ENCODE measurements at regions not wholly inside any gene's neighbourhood (a gene's known extent, or its start where the extent isn't known, plus 50 kb on each side); places are given as distances from the start of the nearest gene placed in this dataset.
"Not testable (repeated sequence)": the region's sequence is repeated elsewhere in the genome, so short reads cannot be mapped to it uniquely, and the experiment has no call there.

GRCh38 chr7:56351181-56351580, 235.0 kb upstream of the NUPR2 start:
- not testable (repeated sequence) for H3K27ac ChIP-seq (ENCODE audit: low read depth in 1 of 3, low read length in 2 of 3); FAIRE-seq; H3K4me3 ChIP-seq (ENCODE audit: low read depth in 1 of 3, low read length in 3 of 3); H3K4me1 ChIP-seq (ENCODE audit: control insufficient read depth in 3 of 3, insufficient read depth in 2 of 3, low read depth in 1 of 3, low read length in 2 of 3); H3K27me3 ChIP-seq (ENCODE audit: control insufficient read depth in 3 of 3, insufficient read depth in 3 of 3, low read length in 3 of 3); DNase-seq; H3K36me3 ChIP-seq (ENCODE audit: control insufficient read depth in 3 of 3, insufficient read depth in 2 of 3, low read depth in 1 of 3, low read length in 3 of 3)
- WGBS, 3 donors = 81 to 88% (median 86%) methylated on average over 7 to 8 of the region's 8 CpGs
- peaks cover 0 to 19% of the 10 kb centered on the region in 2 donors for H3K9me3 ChIP-seq (ENCODE audit: control insufficient read depth in 2 of 2, insufficient read depth in 1 of 2, low read depth in 1 of 2, low read length in 1 of 2)

- not testable (repeated sequence) for H3K27me3 ChIP-seq (ENCODE audit: control insufficient read depth in 3 of 3, insufficient read depth in 3 of 3, low read length in 3 of 3); H3K4me3 ChIP-seq (ENCODE audit: low read depth in 1 of 3, low read length in 3 of 3); DNase-seq; H3K9me3 ChIP-seq (ENCODE audit: control insufficient read depth in 2 of 2, insufficient read depth in 1 of 2, low read depth in 1 of 2, low read length in 1 of 2); H3K4me1 ChIP-seq (ENCODE audit: control insufficient read depth in 3 of 3, insufficient read depth in 2 of 3, low read depth in 1 of 3, low read length in 2 of 3); H3K27ac ChIP-seq (ENCODE audit: low read depth in 1 of 3, low read length in 2 of 3); H3K36me3 ChIP-seq (ENCODE audit: control insufficient read depth in 3 of 3, insufficient read depth in 2 of 3, low read depth in 1 of 3, low read length in 3 of 3); FAIRE-seq
- WGBS, 3 donors = 81 to 84% (median 82%) methylated on average over 7 of the region's 7 CpGs
Measured at GRCh38 chr7:56348311-56348710, 232.1 kb upstream of the NUPR2 start.

- not testable (repeated sequence) for FAIRE-seq; DNase-seq; H3K9me3 ChIP-seq (ENCODE audit: control insufficient read depth in 2 of 2, insufficient read depth in 1 of 2, low read depth in 1 of 2, low read length in 1 of 2); H3K36me3 ChIP-seq (ENCODE audit: control insufficient read depth in 3 of 3, insufficient read depth in 2 of 3, low read depth in 1 of 3, low read length in 3 of 3); H3K4me1 ChIP-seq (ENCODE audit: control insufficient read depth in 3 of 3, insufficient read depth in 2 of 3, low read depth in 1 of 3, low read length in 2 of 3); H3K27ac ChIP-seq (ENCODE audit: low read depth in 1 of 3, low read length in 2 of 3); H3K27me3 ChIP-seq (ENCODE audit: control insufficient read depth in 3 of 3, insufficient read depth in 3 of 3, low read length in 3 of 3); H3K4me3 ChIP-seq (ENCODE audit: low read depth in 1 of 3, low read length in 3 of 3)
- WGBS, 3 donors = 68 to 73% (median 72%) methylated on average over 9 of the region's 9 CpGs
Measured at GRCh38 chr7:56328327-56328726, 212.1 kb upstream of the NUPR2 start.

GRCh38 chr7:56290548-56290947, 174.3 kb upstream of the NUPR2 start:
- 76 to 83% (median 80%) methylated on average over 7 of the region's 7 CpGs for whole genome bisulfite sequencing, 3 donors
- H3K4me3 ChIP-seq (ENCODE audit: low read depth in 1 of 3, low read length in 3 of 3) = no peak overlapping the region
- no peak overlapping the region for H3K27ac ChIP-seq (ENCODE audit: low read depth in 1 of 3, low read length in 2 of 3)
- peaks cover 0 to 13% of the 10 kb centered on the region in 2 donors for H3K9me3 ChIP-seq (ENCODE audit: control insufficient read depth in 2 of 2, insufficient read depth in 1 of 2, low read depth in 1 of 2, low read length in 1 of 2)
- DNase-seq (no peak), FAIRE-seq (no peak)
- no peaks in the 10 kb centered on the region for H3K27me3 ChIP-seq (ENCODE audit: control insufficient read depth in 3 of 3, insufficient read depth in 3 of 3, low read length in 3 of 3)
- H3K4me1 ChIP-seq (ENCODE audit: control insufficient read depth in 3 of 3, insufficient read depth in 2 of 3, low read depth in 1 of 3, low read length in 2 of 3) = no peaks in the 10 kb centered on the region
- no peaks in the 10 kb centered on the region for H3K36me3 ChIP-seq (ENCODE audit: control insufficient read depth in 3 of 3, insufficient read depth in 2 of 3, low read depth in 1 of 3, low read length in 3 of 3)

GRCh38 chr7:56287429-56288138, 171.4 kb upstream of the NUPR2 start:
- Histone ChIP-seq H3K27me3 (ENCODE audit: control insufficient read depth in 3 of 3, insufficient read depth in 3 of 3, low read length in 3 of 3) (no peaks in the 10 kb centered on the region), H3K9me3 (ENCODE audit: control insufficient read depth in 2 of 2, insufficient read depth in 1 of 2, low read depth in 1 of 2, low read length in 1 of 2) (peaks cover 0 to 13% of the 10 kb centered on the region in 2 donors), H3K36me3 (ENCODE audit: control insufficient read depth in 3 of 3, insufficient read depth in 2 of 3, low read depth in 1 of 3, low read length in 3 of 3) (no peaks in the 10 kb centered on the region), H3K4me3 (ENCODE audit: low read depth in 1 of 3, low read length in 3 of 3) (no peak overlapping the region), H3K4me1 (ENCODE audit: control insufficient read depth in 3 of 3, insufficient read depth in 2 of 3, low read depth in 1 of 3, low read length in 2 of 3) (no peaks in the 10 kb centered on the region), H3K27ac (ENCODE audit: low read depth in 1 of 3, low read length in 2 of 3) (no peak overlapping the region)
- no peak for FAIRE-seq
- DNase-seq = no peak
- 12 to 37% (median 36%) methylated on average over 54 to 57 of the region's 57 CpGs for WGBS, 3 donors

GRCh38 chr7:56256108-56256507, 139.9 kb upstream of the NUPR2 start:
- Histone ChIP-seq H3K9me3 (ENCODE audit: control insufficient read depth in 2 of 2, insufficient read depth in 1 of 2, low read depth in 1 of 2, low read length in 1 of 2) (peaks cover 0 to 29% of the 10 kb centered on the region in 2 donors), H3K36me3 (ENCODE audit: control insufficient read depth in 3 of 3, insufficient read depth in 2 of 3, low read depth in 1 of 3, low read length in 3 of 3) (no peaks in the 10 kb centered on the region), H3K4me3 (ENCODE audit: low read depth in 1 of 3, low read length in 3 of 3) (no peak overlapping the region), H3K27ac (ENCODE audit: low read depth in 1 of 3, low read length in 2 of 3) (no peak overlapping the region), H3K27me3 (ENCODE audit: control insufficient read depth in 3 of 3, insufficient read depth in 3 of 3, low read length in 3 of 3) (no peaks in the 10 kb centered on the region), H3K4me1 (ENCODE audit: control insufficient read depth in 3 of 3, insufficient read depth in 2 of 3, low read depth in 1 of 3, low read length in 2 of 3) (no peaks in the 10 kb centered on the region)
- DNase-seq (no peak), FAIRE-seq (no peak)
- WGBS, 3 donors = 67 to 79% (median 78%) methylated on average over 7 of the region's 7 CpGs

- H3K27me3 ChIP-seq (ENCODE audit: control insufficient read depth in 3 of 3, insufficient read depth in 3 of 3, low read length in 3 of 3) = no peaks in the 10 kb centered on the region
- no peaks in the 10 kb centered on the region for H3K4me1 ChIP-seq (ENCODE audit: control insufficient read depth in 3 of 3, insufficient read depth in 2 of 3, low read depth in 1 of 3, low read length in 2 of 3)
- 50 to 56% (median 54%) methylated on average over 3 of the region's 3 CpGs for WGBS, 3 donors
- no peaks in the 10 kb centered on the region for H3K36me3 ChIP-seq (ENCODE audit: control insufficient read depth in 3 of 3, insufficient read depth in 2 of 3, low read depth in 1 of 3, low read length in 3 of 3)
- H3K9me3 ChIP-seq (ENCODE audit: control insufficient read depth in 2 of 2, insufficient read depth in 1 of 2, low read depth in 1 of 2, low read length in 1 of 2) = peaks cover 0 to 36% of the 10 kb centered on the region in 2 donors
- DNase-seq (no peak), FAIRE-seq (no peak)
- H3K27ac ChIP-seq (ENCODE audit: low read depth in 1 of 3, low read length in 2 of 3) = no peak overlapping the region
- H3K4me3 ChIP-seq (ENCODE audit: low read depth in 1 of 3, low read length in 3 of 3) = no peak overlapping the region
Measured at GRCh38 chr7:56250135-56250534, 133.9 kb upstream of the NUPR2 start.

GRCh38 chr7:56229631-56230030, 113.4 kb upstream of the NUPR2 start:
- FAIRE-seq (no peak), DNase-seq (no peak)
- Histone ChIP-seq H3K4me1 (ENCODE audit: control insufficient read depth in 3 of 3, insufficient read depth in 2 of 3, low read depth in 1 of 3, low read length in 2 of 3) (no peaks in the 10 kb centered on the region), H3K9me3 (ENCODE audit: control insufficient read depth in 2 of 2, insufficient read depth in 1 of 2, low read depth in 1 of 2, low read length in 1 of 2) (peaks cover 0 to 20% of the 10 kb centered on the region in 2 donors), H3K36me3 (ENCODE audit: control insufficient read depth in 3 of 3, insufficient read depth in 2 of 3, low read depth in 1 of 3, low read length in 3 of 3) (no peaks in the 10 kb centered on the region), H3K4me3 (ENCODE audit: low read depth in 1 of 3, low read length in 3 of 3) (no peak overlapping the region), H3K27me3 (ENCODE audit: control insufficient read depth in 3 of 3, insufficient read depth in 3 of 3, low read length in 3 of 3) (peaks cover 0 to 5% (median 0%) of the 10 kb centered on the region in 3 donors), H3K27ac (ENCODE audit: low read depth in 1 of 3, low read length in 2 of 3) (no peak overlapping the region)
- WGBS, 3 donors = 35 to 44% (median 38%) methylated on average over 28 of the region's 28 CpGs

- DNase-seq = no peak
- H3K4me3 ChIP-seq (ENCODE audit: low read depth in 1 of 3, low read length in 3 of 3) = no peak overlapping the region
- no peaks in the 10 kb centered on the region for H3K36me3 ChIP-seq (ENCODE audit: control insufficient read depth in 3 of 3, insufficient read depth in 2 of 3, low read depth in 1 of 3, low read length in 3 of 3)
- no peaks in the 10 kb centered on the region for H3K27me3 ChIP-seq (ENCODE audit: control insufficient read depth in 3 of 3, insufficient read depth in 3 of 3, low read length in 3 of 3)
- no peak overlapping the region for H3K27ac ChIP-seq (ENCODE audit: low read depth in 1 of 3, low read length in 2 of 3)
- WGBS, 3 donors = 63 to 68% (median 63%) methylated on average over 6 of the region's 6 CpGs
- H3K9me3 ChIP-seq (ENCODE audit: control insufficient read depth in 2 of 2, insufficient read depth in 1 of 2, low read depth in 1 of 2, low read length in 1 of 2) = peaks cover 0 to 19% of the 10 kb centered on the region in 2 donors
- no peaks in the 10 kb centered on the region for H3K4me1 ChIP-seq (ENCODE audit: control insufficient read depth in 3 of 3, insufficient read depth in 2 of 3, low read depth in 1 of 3, low read length in 2 of 3)
- no peak for FAIRE-seq
Measured at GRCh38 chr7:56222866-56223265, 106.6 kb upstream of the NUPR2 start.
